Ovary (tissue), 3 donors: ENCODE measurements at regions not wholly inside any gene's neighbourhood (a gene's known extent, or its start where the extent isn't known, plus 50 kb on each side); places are given as distances from the start of the nearest gene placed in this dataset.

Experiments
- EP300 ChIP-seq: sonication (generic); formaldehyde crosslinking; IDR thresholded peaks from one replicate; pipeline ENCODE4 v1.6.1; 2017; ENCODE audit warnings: antibody characterized with exemption
- POLR2A ChIP-seq: fragments of 450-650 bp; IDR thresholded peaks from one replicate; pipeline ENCODE4 v1.6.1; 2017; ENCODE audit warnings: antibody characterized with exemption, mild to moderate bottlenecking, moderate library complexity
- TF ChIP-seq, protein P1 (sequence below), 3 donors: fragments of 450-650 bp in 2 of 3; fragments of 200-600 bp in 1 of 3; IDR thresholded peaks; one replicate each; pipeline versions ENCODE4 v1.5.1 to v1.8.0; 2016 to 2022; ENCODE audit warnings: antibody characterized with exemption in 3 of 3, mild to moderate bottlenecking in 1 of 3
- donor health status: DM: no; HTN: no; CAD: no.

DNA sequence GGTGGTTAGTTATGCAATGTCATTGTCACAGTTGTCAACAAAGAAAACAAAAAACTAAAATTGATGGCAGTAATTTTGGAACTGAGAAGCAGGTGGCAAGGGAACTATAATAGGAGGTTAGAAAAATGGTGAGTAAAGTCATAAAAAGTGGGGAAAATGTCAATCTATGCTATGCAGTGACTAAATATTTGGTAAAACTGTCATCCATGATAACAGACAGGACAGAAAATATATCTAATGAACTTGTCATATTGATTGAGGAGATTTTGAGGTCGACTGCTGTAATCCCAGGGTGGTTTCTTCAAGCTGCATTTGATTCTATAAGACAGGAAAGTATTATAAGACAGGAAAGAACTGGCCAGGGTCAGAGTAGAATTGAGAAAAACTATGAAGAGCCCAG, 998.4 kb downstream of the IGSF11 start:
- TF ChIP-seq, protein P1, sequence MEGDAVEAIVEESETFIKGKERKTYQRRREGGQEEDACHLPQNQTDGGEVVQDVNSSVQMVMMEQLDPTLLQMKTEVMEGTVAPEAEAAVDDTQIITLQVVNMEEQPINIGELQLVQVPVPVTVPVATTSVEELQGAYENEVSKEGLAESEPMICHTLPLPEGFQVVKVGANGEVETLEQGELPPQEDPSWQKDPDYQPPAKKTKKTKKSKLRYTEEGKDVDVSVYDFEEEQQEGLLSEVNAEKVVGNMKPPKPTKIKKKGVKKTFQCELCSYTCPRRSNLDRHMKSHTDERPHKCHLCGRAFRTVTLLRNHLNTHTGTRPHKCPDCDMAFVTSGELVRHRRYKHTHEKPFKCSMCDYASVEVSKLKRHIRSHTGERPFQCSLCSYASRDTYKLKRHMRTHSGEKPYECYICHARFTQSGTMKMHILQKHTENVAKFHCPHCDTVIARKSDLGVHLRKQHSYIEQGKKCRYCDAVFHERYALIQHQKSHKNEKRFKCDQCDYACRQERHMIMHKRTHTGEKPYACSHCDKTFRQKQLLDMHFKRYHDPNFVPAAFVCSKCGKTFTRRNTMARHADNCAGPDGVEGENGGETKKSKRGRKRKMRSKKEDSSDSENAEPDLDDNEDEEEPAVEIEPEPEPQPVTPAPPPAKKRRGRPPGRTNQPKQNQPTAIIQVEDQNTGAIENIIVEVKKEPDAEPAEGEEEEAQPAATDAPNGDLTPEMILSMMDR (IDR thresholded peaks at IDR 0.05), result no peak
- no peak for TF ChIP-seq POLR2A
- no peak for TF ChIP-seq EP300
